K562 (cell line): ENCODE measurements at regions not wholly inside any gene's neighbourhood (a gene's known extent, or its start where the extent isn't known, plus 50 kb on each side); places are given as distances from the start of the nearest gene placed in this dataset.

Experiments
- ARNT ChIP-seq, 2 experiments: fragments of 450-650 bp; IDR thresholded peaks; 2 replicates each; pipeline ENCODE4 v1.6.1; 2016; ENCODE audit warnings: mild to moderate bottlenecking in 1 of 2
- CTCF ChIP-seq, 3 experiments: IDR thresholded peaks in 2 of 3; conservative IDR thresholded peaks in 1 of 3; 2 replicates each; pipeline ENCODE4 v1.5.1; 2011 to 2012; ENCODE audit warnings: low read length in 3 of 3, mild to moderate bottlenecking in 3 of 3, control low read depth in 2 of 3, improper control_type of control experiment in 1 of 3, inconsistent platforms in 1 of 3, low read depth in 1 of 3, mixed read lengths in 1 of 3, moderate library complexity in 1 of 3; ENCODE audit not compliant: insufficient read depth in 2 of 3
- MAX ChIP-seq: sonication (generic); formaldehyde crosslinking; IDR thresholded peaks from 2 replicates; pipeline ENCODE4 v1.9.0; 2022; ENCODE audit warnings: mild to moderate bottlenecking, missing genetic modification reagents
- ZNF24 ChIP-seq: fragments of 450-650 bp; IDR thresholded peaks from 2 replicates; pipeline ENCODE4 v1.6.1; 2016

GRCh38 chr2:153802671-153803070, 69.1 kb upstream of the GALNT13 start:
- TF ChIP-seq CTCF (IDR thresholded peaks at IDR 0.05 in 2 of 3, conservative IDR thresholded peaks at IDR 0.05 in 1 of 3; ENCODE audit: insufficient read depth in 2 of 3, low read depth in 1 of 3, low read length in 3 of 3) (no peak), ZNF24 (no peak), ARNT (IDR thresholded peaks at IDR 0.05) (no peak), MAX (CRISPR knock-in tag) (no peak)
